ENCODE measurements at regions not wholly inside any gene's neighbourhood (a gene's known extent, or its start where the extent isn't known, plus 50 kb on each side); places are given as distances from the start of the nearest gene placed in this dataset.

DNA sequence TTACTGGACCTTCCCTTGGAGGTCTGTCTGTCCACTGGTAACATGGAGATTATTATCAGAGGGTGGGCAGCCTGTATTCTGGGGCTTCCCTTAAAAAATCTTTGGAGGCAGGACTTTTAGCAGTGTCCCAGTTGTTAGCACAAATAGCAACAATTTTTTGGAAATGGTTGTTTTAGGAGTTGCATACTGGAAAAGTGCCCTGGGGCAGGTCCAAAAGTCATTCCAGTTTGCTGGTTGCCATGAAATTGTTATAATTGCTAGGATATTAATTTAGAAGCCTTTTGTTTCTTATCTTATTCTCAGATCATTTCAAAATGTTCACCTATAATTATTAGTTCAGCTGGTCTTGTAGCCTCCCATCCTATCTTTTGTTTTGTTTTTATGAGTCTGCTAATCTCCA lies 71.0 kb downstream of the PTGS2 start:
- Histone ChIP-seq H3K4me2 (ENCODE audit: insufficient read depth, low read length) (no peak overlapping the region), H3K4me3 (replicated peaks in 1 of 3; ENCODE audit: insufficient read depth in 1 of 3, low read depth in 1 of 3, low read length in 3 of 3) (no peak overlapping the region), H3K27me3 (ENCODE audit: control insufficient read depth in 2 of 2, insufficient read depth in 2 of 2, low read length in 2 of 2) (no peaks in the 10 kb centered on the region), H3K36me3 (ENCODE audit: control insufficient read depth in 2 of 2, extremely low read depth in 1 of 2, insufficient read depth in 2 of 2, low read length in 2 of 2) (no peaks in the 10 kb centered on the region), H3K9ac (replicated peaks; ENCODE audit: extremely low read depth, insufficient read depth, low read length) (no peak overlapping the region), H4K20me1 (replicated peaks; ENCODE audit: control insufficient read depth, extremely low read depth, insufficient read depth, low read length) (no peaks in the 10 kb centered on the region), H3K27ac (ENCODE audit: insufficient read depth, low read depth, low read length) (no peak overlapping the region), H2AFZ (ENCODE audit: low read depth, low read length) (no peak overlapping the region), H3K4me1 (ENCODE audit: control insufficient read depth, extremely low read depth, insufficient read depth, low read length) (no peaks in the 10 kb centered on the region), H3K9me3 (replicated peaks; ENCODE audit: control insufficient read depth, insufficient read depth, low read length) (no peaks in the 10 kb centered on the region), H3K9me1 (replicated peaks; ENCODE audit: control insufficient read depth, extremely low read depth, insufficient read depth, low read length) (no peaks in the 10 kb centered on the region), H3K79me2 (ENCODE audit: control insufficient read depth, insufficient read depth, low read length) (no peaks in the 10 kb centered on the region)
- TF ChIP-seq, protein P1, sequence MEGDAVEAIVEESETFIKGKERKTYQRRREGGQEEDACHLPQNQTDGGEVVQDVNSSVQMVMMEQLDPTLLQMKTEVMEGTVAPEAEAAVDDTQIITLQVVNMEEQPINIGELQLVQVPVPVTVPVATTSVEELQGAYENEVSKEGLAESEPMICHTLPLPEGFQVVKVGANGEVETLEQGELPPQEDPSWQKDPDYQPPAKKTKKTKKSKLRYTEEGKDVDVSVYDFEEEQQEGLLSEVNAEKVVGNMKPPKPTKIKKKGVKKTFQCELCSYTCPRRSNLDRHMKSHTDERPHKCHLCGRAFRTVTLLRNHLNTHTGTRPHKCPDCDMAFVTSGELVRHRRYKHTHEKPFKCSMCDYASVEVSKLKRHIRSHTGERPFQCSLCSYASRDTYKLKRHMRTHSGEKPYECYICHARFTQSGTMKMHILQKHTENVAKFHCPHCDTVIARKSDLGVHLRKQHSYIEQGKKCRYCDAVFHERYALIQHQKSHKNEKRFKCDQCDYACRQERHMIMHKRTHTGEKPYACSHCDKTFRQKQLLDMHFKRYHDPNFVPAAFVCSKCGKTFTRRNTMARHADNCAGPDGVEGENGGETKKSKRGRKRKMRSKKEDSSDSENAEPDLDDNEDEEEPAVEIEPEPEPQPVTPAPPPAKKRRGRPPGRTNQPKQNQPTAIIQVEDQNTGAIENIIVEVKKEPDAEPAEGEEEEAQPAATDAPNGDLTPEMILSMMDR (IDR thresholded peaks at IDR 0.05; ENCODE audit: extremely low read depth in 1 of 2, insufficient read depth in 1 of 2, low read depth in 1 of 2, low read length in 2 of 2) = no peak
- TF ChIP-seq POLR2AphosphoS5 (IDR thresholded peaks at IDR 0.05; ENCODE audit: insufficient read depth, low read depth, low read length) (no peak), FOS (IDR thresholded peaks at IDR 0.05; ENCODE audit: borderline replicate concordance, insufficient read depth, low read length) (no peak), EZH2 (IDR thresholded peaks at IDR 0.05; ENCODE audit: borderline replicate concordance, low read depth, low read length, severe bottlenecking) (no peak), GATA2 (IDR thresholded peaks at IDR 0.05; ENCODE audit: insufficient read depth, insufficient read length, low read depth, low read length) (no peak), MYC (IDR thresholded peaks at IDR 0.05; ENCODE audit: low read depth, low read length) (no peak)
- TF ChIP-seq, protein P2, sequence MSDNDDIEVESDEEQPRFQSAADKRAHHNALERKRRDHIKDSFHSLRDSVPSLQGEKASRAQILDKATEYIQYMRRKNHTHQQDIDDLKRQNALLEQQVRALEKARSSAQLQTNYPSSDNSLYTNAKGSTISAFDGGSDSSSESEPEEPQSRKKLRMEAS (IDR thresholded peaks at IDR 0.05; ENCODE audit: insufficient read depth, insufficient read length) = no peak
- BruUV-seq (replicated peaks) = no TSS peak
- dilution Hi-C loops (cut with MboI; ENCODE audit: extremely low pct_ligation_motif_present, low sequenced_read_pairs) = no loop called here
- FAIRE-seq = no peak
- POLR2A ChIA-PET = no interaction called here
- DNase-seq (ENCODE audit: low read depth, low spot score) = no peak
- intact Hi-C loops (cut with micrococcal nuclease) = loop anchor here (10.0 kb wide), 1 partner anchor 646 kb away; no protein-coding TSS in a partner anchor
- CTCF ChIA-PET = interaction anchor here (0.6 to 3.1 kb wide), 6 partner anchors 18 to 377 kb away, joined by 3 to 17 read pairs (median 8); partner anchors contain the start of gene PTGS2
